SK-N-SH (cell line): ENCODE measurements at regions not wholly inside any gene's neighbourhood (a gene's known extent, or its start where the extent isn't known, plus 50 kb on each side); places are given as distances from the start of the nearest gene placed in this dataset.

Experiments
- CTCF ChIA-PET: fragments of 300-600, 350-600 bp; formaldehyde crosslinking; extraction: SDS; loops from one replicate; lab custom pipeline; 2021; lab: Yijun Ruan, JAX
- POLR2A ChIA-PET: fragments of 350-600 bp; sonication (Branson Sonifier 250); formaldehyde crosslinking; extraction: SDS; loops from one replicate; lab custom pipeline; 2020; ENCODE audit warnings: antibody characterized with exemption, inconsistent platforms; lab: Yijun Ruan, JAX
- DNase-seq: peaks from one replicate; pipeline ENCODE4 v3.0.0; 2012
- H2AFZ ChIP-seq: fragments of 200-600 bp; sonication (generic); 2 replicates; pipeline ENCODE4 v1.8.1; 2016; ENCODE audit warnings: antibody characterized with exemption, mild to moderate bottlenecking, low read depth
- H3F3A ChIP-seq: fragments of 200-600 bp; sonication (generic); replicated peaks from 2 replicates; pipeline ENCODE3; 2016; ENCODE audit warnings: antibody characterized with exemption, mild to moderate bottlenecking; ENCODE audit not compliant: insufficient read depth
- H3K27ac ChIP-seq, 2 experiments: fragments of 200-500 bp in 1 of 2; fragments of 200-600 bp in 1 of 2; sonication (Bioruptor generic) in 1 of 2; sonication (generic), shearing (Covaris generic) in 1 of 2; 2 replicates each; pipeline versions ENCODE4 v1.5.1 to v1.6.1; 2014 to 2016; ENCODE audit warnings: low read depth in 2 of 2, inconsistent platforms in 1 of 2, low read length in 1 of 2, mild to moderate bottlenecking in 1 of 2, mixed read lengths in 1 of 2
- H3K27me3 ChIP-seq: fragments of 200-600 bp; sonication (generic), shearing (Covaris generic); 2 replicates; pipeline ENCODE4 v1.6.1; 2016; ENCODE audit warnings: mixed run types; ENCODE audit not compliant: insufficient read depth
- H3K36me3 ChIP-seq, 2 experiments: fragments of 200-500 bp in 1 of 2; fragments of 200-600 bp in 1 of 2; sonication (Bioruptor generic) in 1 of 2; sonication (generic) in 1 of 2; replicated peaks in 1 of 2; 2 replicates each; pipeline versions ENCODE3 to v1.5.1; 2014 to 2016; ENCODE audit warnings: low read length in 1 of 2, mild to moderate bottlenecking in 1 of 2; ENCODE audit not compliant: insufficient read depth in 2 of 2, control insufficient read depth in 1 of 2
- H3K4me1 ChIP-seq, 2 experiments: fragments of 200-500 bp in 1 of 2; fragments of 200-600 bp in 1 of 2; sonication (Bioruptor generic) in 1 of 2; sonication (generic), shearing (Covaris generic) in 1 of 2; 2 replicates each; pipeline versions ENCODE4 v1.5.1 to v1.6.1; 2014 to 2016; ENCODE audit warnings: low read depth in 1 of 2, low read length in 1 of 2, mixed run types in 1 of 2; ENCODE audit not compliant: insufficient read depth in 2 of 2, control insufficient read depth in 1 of 2
- H3K4me2 ChIP-seq: fragments of 200-600 bp; sonication (generic), shearing (Covaris generic); 2 replicates; pipeline ENCODE4 v1.6.1; 2017; ENCODE audit warnings: mixed run types
- H3K4me3 ChIP-seq, 2 experiments: fragments of 200-500 bp in 1 of 2; fragments of 200-600 bp in 1 of 2; sonication (Bioruptor generic) in 1 of 2; sonication (generic), shearing (Covaris generic) in 1 of 2; 2 replicates each; pipeline versions ENCODE4 v1.5.1 to v1.8.1; 2014 to 2016; ENCODE audit warnings: low read depth in 2 of 2, inconsistent platforms in 1 of 2, low read length in 1 of 2, mild to moderate bottlenecking in 1 of 2, mixed read lengths in 1 of 2, moderate library complexity in 1 of 2
- H3K79me2 ChIP-seq: fragments of 200-600 bp; sonication (generic); 2 replicates; pipeline ENCODE4 v1.8.1; 2017; ENCODE audit warnings: mild to moderate bottlenecking; ENCODE audit not compliant: insufficient read depth
- H3K9ac ChIP-seq: fragments of 200-600 bp; sonication (generic); 2 replicates; pipeline ENCODE4 v1.6.1; 2017; ENCODE audit warnings: mixed run types
- H3K9me2 ChIP-seq: fragments of 200-600 bp; sonication (generic); 2 replicates; pipeline ENCODE4 v1.6.1; 2017; ENCODE audit warnings: mixed run types
- H3K9me3 ChIP-seq: fragments of 200-600 bp; sonication (generic); 2 replicates; pipeline ENCODE4 v1.6.1; 2017; ENCODE audit warnings: mixed run types, mild to moderate bottlenecking, moderate library complexity
- H4K20me1 ChIP-seq: fragments of 200-600 bp; sonication (generic); 2 replicates; pipeline ENCODE4 v1.6.1; 2017; ENCODE audit warnings: mild to moderate bottlenecking, mixed run types; ENCODE audit not compliant: insufficient read depth
- CHD2 ChIP-seq: fragments of 150-350 bp; IDR thresholded peaks from 2 replicates; pipeline ENCODE4 v1.6.1; 2018; ENCODE audit warnings: low read length; ENCODE audit not compliant: partially characterized antibody
- CTCF ChIP-seq: fragments of 200-600 bp; sonication (generic); IDR thresholded peaks from 2 replicates; pipeline ENCODE4 v1.6.1; 2017; ENCODE audit warnings: antibody characterized with exemption, mild to moderate bottlenecking, moderate library complexity
- ELF1 ChIP-seq: IDR thresholded peaks from 2 replicates; pipeline ENCODE4 v1.4.0; 2012
- EP300 ChIP-seq, 2 experiments: IDR thresholded peaks; 2 replicates each; pipeline versions ENCODE4 v1.4.0 to v1.6.1; 2012; ENCODE audit warnings: borderline replicate concordance in 1 of 2, low read depth in 1 of 2, low read length in 1 of 2
- FOSL2 ChIP-seq: IDR thresholded peaks from 2 replicates; pipeline ENCODE4 v1.4.0; 2012; ENCODE audit warnings: low read depth, mild to moderate bottlenecking, moderate library complexity, borderline replicate concordance
- FOXM1 ChIP-seq: IDR thresholded peaks from 2 replicates; pipeline ENCODE4 v1.4.0; 2012; ENCODE audit warnings: low read depth, mild to moderate bottlenecking
- GABPA ChIP-seq: IDR thresholded peaks from 2 replicates; pipeline ENCODE4 v1.4.0; 2012; ENCODE audit warnings: low read depth, mild to moderate bottlenecking
- GATA2 ChIP-seq: sonication (generic); formaldehyde crosslinking; IDR thresholded peaks from 2 replicates; pipeline ENCODE4 v1.5.0; 2020; ENCODE audit warnings: mild to moderate bottlenecking, missing genetic modification reagents
- MAX ChIP-seq: IDR thresholded peaks from 2 replicates; pipeline ENCODE4 v1.4.0; 2012; ENCODE audit warnings: low read depth
- NFIC ChIP-seq: IDR thresholded peaks from 2 replicates; pipeline ENCODE4 v1.4.0; 2012; ENCODE audit warnings: borderline replicate concordance
- NRF1 ChIP-seq: IDR thresholded peaks from 2 replicates; pipeline ENCODE4 v1.6.1; 2012; ENCODE audit warnings: low read depth, mild to moderate bottlenecking, low read length
- PBX3 ChIP-seq: IDR thresholded peaks from 2 replicates; pipeline ENCODE4; 2012
- POLR2AphosphoS5 ChIP-seq: IDR thresholded peaks from 2 replicates; pipeline ENCODE4 v1.6.1; 2012; ENCODE audit warnings: low read depth, low read length
- RCOR1 ChIP-seq: fragments of 150-350 bp; IDR thresholded peaks from 2 replicates; pipeline ENCODE4 v1.6.1; 2017; ENCODE audit warnings: antibody characterized with exemption, low read length
- TAF1 ChIP-seq: IDR thresholded peaks from 2 replicates; pipeline ENCODE4 v1.6.1; 2012; ENCODE audit warnings: low read depth, mild to moderate bottlenecking, low read length, moderate library complexity, borderline replicate concordance
- TCF12 ChIP-seq: IDR thresholded peaks from 2 replicates; pipeline ENCODE4 v1.4.0; 2012
- TEAD4 ChIP-seq: IDR thresholded peaks from 2 replicates; pipeline ENCODE4 v1.4.0; 2012; ENCODE audit warnings: mild to moderate bottlenecking, borderline replicate concordance; ENCODE audit not compliant: insufficient read depth
- USF1 ChIP-seq: IDR thresholded peaks from 2 replicates; pipeline ENCODE4 v1.4.0; 2012; ENCODE audit warnings: low read depth, borderline replicate concordance
- USF2 ChIP-seq: fragments of 150-350 bp; IDR thresholded peaks from 2 replicates; pipeline ENCODE4 v1.6.1; 2017; ENCODE audit warnings: antibody characterized with exemption, low read length, low read depth, borderline replicate concordance
- ZBTB33 ChIP-seq: IDR thresholded peaks from 2 replicates; pipeline ENCODE4 v1.4.0; 2012; ENCODE audit warnings: low read depth, borderline replicate concordance
- WGBS: methylation state at CpG from one replicate; pipeline ENCODE4 v1.1.6; 2017; ENCODE audit warnings: low lambda C conversion rate; 5-methylcytosine and 5-hydroxymethylcytosine counted together

GRCh38 chr4:111652986-111653385 is 492.3 kb upstream of the FAM241A start:
- H3K4me1 ChIP-seq = no peaks in the 10 kb centered on the region
- H3K27ac ChIP-seq = no peak overlapping the region
- no peaks in the 10 kb centered on the region for H3K79me2 ChIP-seq
- no peak overlapping the region for H3K9ac ChIP-seq
- no peak overlapping the region for H3K4me3 ChIP-seq
- H3K9me3 ChIP-seq = no peaks in the 10 kb centered on the region
- TF ChIP-seq CTCF (no peak), CHD2 (no peak), MAX (no peak), GATA2 (no peak), PBX3 (no peak), ELF1 (no peak)
- POLR2A ChIA-PET = no interaction called here
- no peaks in the 10 kb centered on the region for H4K20me1 ChIP-seq
- no peaks in the 10 kb centered on the region for H3F3A ChIP-seq
- no peaks in the 10 kb centered on the region for H3K9me2 ChIP-seq
- peaks cover 13% of the 10 kb centered on the region; the same call in 1 of the 2 replicates for H3K27me3 ChIP-seq
- H3K36me3 ChIP-seq = no peaks in the 10 kb centered on the region
- CTCF ChIA-PET = interaction anchor here (1.0 to 1.8 kb wide), 2 partner anchors 12 to 379 kb away, joined by 3 to 5 read pairs; no protein-coding TSS in a partner anchor
- WGBS = 4% methylated on average over 2 of the region's 2 CpGs
- H2AFZ ChIP-seq = no peak overlapping the region
- no peak for DNase-seq
- H3K4me2 ChIP-seq = no peak overlapping the region

GRCh38 chr4:111662496-111662895 is 482.8 kb upstream of the FAM241A start:
- POLR2A ChIA-PET = no interaction called here
- H3K4me1 ChIP-seq = no peaks in the 10 kb centered on the region
- H3K79me2 ChIP-seq = no peaks in the 10 kb centered on the region
- H3K4me3 ChIP-seq = no peak overlapping the region
- no peaks in the 10 kb centered on the region for H3K9me3 ChIP-seq
- no peak overlapping the region for H2AFZ ChIP-seq
- no peaks in the 10 kb centered on the region for H3K36me3 ChIP-seq
- no peaks in the 10 kb centered on the region for H3K27me3 ChIP-seq
- H3K27ac ChIP-seq = no peak overlapping the region
- no peaks in the 10 kb centered on the region for H4K20me1 ChIP-seq
- no peaks in the 10 kb centered on the region for H3F3A ChIP-seq
- 0% methylated on average over 1 of the region's 1 CpG for WGBS
- H3K9me2 ChIP-seq = no peaks in the 10 kb centered on the region
- H3K9ac ChIP-seq = no peak overlapping the region
- no peak for DNase-seq
- H3K4me2 ChIP-seq = no peak overlapping the region
- CTCF ChIA-PET = interaction anchor here (1.2 kb wide), 1 partner anchor 1031 kb away, joined by 3 read pairs; no protein-coding TSS in a partner anchor
- TF ChIP-seq TEAD4 (no peak), GATA2 (no peak), TCF12 (no peak), EP300 (IDR thresholded peaks at IDR 0.05; ENCODE audit: borderline replicate concordance in 1 of 2, low read depth in 1 of 2, low read length in 1 of 2) (no peak), FOSL2 (no peak), POLR2AphosphoS5 (no peak), GABPA (no peak), TAF1 (no peak), FOXM1 (no peak), RCOR1 (no peak), MAX (no peak), ZBTB33 (no peak), NRF1 (no peak), USF2 (no peak), USF1 (no peak), NFIC (no peak)
